NCI-H748 treated with DMSO at 0.1 percent for 48 hours (cell line): ENCODE measurements at regions not wholly inside any gene's neighbourhood (a gene's known extent, or its start where the extent isn't known, plus 50 kb on each side); places are given as distances from the start of the nearest gene placed in this dataset.
"Not testable (repeated sequence)": the region's sequence is repeated elsewhere in the genome, so short reads cannot be mapped to it uniquely, and the experiment has no call there.

Experiments
- DNase-seq: peaks from one replicate; lab custom pipeline; 2025; lab: John Stamatoyannopoulos, UW

DNA sequence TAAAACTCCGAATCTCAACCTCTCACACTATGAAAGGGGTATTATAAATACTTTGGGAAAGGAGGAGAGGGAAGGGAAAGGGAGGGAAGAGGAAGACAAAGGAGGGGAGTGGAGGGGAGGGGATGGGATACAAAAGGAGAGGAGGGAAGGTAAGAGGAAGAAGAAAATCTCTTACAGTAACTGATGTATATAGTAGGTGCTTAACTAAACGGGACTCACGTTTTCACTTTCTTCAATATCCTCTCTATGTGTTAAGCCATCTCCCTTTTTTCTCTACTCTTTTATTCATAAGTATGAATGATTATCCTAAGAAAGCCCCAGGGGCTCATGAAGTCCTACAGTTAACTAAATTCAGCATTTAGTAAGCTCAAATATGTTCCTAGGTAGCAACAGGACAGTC is 729.6 kb upstream of the NR2F2 start:
- no peak for DNase-seq

- no peak for DNase-seq
Observed at GRCh38 chr15:95601525-95601924, 729.0 kb upstream of the NR2F2 start.

DNA sequence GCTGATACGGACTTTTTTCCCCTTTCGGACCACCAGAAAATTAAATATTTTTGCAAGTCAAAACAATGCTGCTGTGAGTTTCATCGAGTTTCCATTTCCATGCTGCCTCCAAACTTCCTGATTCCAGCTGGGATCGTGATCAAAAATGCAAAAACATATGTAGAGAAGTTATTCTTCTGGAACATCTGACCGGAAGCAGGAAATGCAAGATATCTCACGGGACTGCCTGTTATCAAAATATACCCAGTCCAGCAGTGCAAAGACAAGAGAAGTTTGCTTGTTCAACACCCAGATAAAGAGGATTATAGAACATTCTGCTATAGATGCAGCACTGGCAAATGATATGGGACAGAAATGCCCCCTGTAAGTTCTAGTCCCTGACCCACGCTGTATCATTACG is 726.7 kb upstream of the NR2F2 start:
- no peak for DNase-seq

DNA sequence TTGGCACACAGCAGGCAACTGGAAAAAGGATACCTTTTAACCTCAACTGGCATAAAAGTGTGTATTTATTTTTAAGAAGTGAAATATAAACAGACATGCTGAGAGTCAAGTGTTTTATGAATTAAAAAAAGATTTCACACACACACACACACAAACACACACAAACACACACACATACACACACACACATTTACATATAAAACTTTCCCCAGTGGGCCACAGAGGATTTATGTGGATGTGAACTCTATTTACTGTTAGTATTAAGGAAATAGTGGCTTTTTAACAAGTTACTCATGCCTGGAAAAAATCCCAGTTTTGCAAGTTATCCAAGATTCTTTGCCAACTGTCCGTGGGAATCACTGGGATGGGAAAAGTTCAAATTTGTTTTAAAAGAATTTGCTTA is 725.9 kb upstream of the NR2F2 start:
- DNase-seq, result no peak

GRCh38 chr15:95605098-95605497 is 725.4 kb upstream of the NR2F2 start:
- DNase-seq, result no peak

- no peak for DNase-seq
Observed at GRCh38 chr15:95606551-95606950, 723.9 kb upstream of the NR2F2 start.

GRCh38 chr15:95608371-95608770 is 722.1 kb upstream of the NR2F2 start:
- no peak for DNase-seq

DNA sequence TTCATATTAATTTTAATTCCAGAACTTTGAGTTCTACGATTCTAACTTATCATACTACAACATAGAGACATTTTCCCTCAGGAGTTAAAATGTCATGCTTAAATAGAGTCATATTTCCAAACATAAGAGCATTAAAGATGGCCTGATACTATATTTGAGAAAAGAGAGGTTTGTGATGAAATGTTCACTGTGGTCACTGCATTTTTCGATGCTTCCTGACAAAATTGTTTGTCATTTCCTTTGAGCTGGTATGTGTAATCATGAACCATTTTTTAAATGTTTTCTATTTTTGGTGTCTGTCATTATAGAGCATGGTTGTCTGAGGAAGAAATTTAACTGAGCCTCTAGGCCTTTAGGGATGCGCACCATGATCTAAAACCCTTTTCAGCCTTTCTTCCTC is 721.4 kb upstream of the NR2F2 start:
- DNase-seq, result no peak

- DNase-seq, result no peak
Observed at GRCh38 chr15:95610945-95611344, 719.6 kb upstream of the NR2F2 start.

DNA sequence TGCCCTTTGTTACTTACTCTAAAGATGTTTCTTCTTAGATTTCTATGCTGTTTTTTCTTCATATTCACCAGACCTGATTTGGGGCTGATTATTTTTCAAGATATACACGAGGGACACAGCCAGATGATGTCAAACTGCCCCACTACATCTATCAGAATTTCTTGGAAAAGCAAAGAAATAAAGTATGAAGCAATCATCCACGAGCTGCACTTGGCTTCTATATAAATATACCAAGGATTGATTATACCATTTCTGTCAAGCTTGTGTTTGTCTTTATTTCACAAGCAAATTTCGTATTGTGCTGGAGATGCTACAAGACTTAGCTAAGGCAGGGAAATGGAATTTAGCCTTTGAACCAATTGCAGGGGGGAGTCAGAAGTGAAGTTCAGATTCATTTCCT is 715.1 kb upstream of the NR2F2 start:
- DNase-seq, result no peak

DNA sequence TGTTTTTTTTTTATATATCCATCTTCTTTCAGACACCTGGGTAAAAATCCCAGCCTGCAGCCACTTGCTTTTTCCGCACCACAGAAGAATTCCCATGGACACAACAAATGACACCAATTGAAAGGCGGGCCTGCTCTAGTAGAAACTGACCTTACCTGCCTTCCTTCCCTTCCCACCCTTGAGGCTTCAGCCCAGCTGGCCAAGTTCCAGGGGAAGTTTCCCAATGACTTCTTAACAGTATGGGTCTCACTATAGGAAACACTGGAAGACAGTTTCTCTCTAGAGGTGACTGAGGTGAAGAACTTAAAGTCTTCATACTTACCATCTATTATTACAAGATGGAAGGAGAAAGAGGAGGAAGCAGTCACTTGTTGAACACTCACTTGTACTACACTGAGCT is 714.2 kb upstream of the NR2F2 start:
- no peak for DNase-seq

GRCh38 chr15:95620934-95621579 is 709.4 kb upstream of the NR2F2 start:
- DNase-seq, result no peak

GRCh38 chr15:95622843-95623242 is 707.7 kb upstream of the NR2F2 start:
- DNase-seq, result no peak

- DNase-seq, result no peak
Observed at GRCh38 chr15:95624100-95624499, 706.4 kb upstream of the NR2F2 start.

DNA sequence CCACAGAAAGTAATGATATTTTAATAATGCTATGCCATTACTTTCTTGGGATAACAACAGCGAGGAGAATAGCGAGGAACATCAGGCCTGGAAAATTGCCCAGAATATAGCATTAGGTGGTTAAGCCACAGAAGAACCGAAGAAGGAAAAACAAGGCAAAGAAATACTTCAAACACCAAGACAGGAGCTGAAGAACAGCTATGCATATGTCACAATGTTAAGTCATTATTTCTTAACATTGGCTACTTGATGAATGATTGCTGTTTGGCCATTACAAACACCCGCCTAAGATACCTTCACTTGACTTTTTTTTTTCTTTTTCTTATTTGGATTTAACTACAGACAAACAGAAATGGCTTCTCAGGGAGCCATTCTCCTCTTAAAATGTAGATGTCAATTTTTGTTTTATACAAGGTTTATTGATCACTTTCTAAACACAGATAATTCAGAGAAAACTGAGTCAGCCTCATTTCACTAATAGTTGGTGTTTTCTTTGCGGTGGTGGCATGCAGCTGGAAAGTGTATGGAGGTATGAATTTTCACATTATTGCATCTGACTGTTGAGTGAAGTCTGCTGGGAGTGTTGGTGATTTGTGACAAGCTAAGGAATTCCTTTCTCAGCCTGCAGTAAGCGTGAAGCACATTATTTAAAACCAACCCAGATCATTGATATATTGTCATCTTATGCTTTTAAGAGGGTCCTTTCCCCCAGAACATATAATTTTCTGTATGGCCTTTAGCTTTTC is 705.7 kb upstream of the NR2F2 start:
- no peak for DNase-seq

GRCh38 chr15:95626501-95627361 is 703.8 kb upstream of the NR2F2 start:
- DNase-seq, result no peak

- no peak for DNase-seq
Observed at GRCh38 chr15:95629503-95630168, 700.9 kb upstream of the NR2F2 start.

DNA sequence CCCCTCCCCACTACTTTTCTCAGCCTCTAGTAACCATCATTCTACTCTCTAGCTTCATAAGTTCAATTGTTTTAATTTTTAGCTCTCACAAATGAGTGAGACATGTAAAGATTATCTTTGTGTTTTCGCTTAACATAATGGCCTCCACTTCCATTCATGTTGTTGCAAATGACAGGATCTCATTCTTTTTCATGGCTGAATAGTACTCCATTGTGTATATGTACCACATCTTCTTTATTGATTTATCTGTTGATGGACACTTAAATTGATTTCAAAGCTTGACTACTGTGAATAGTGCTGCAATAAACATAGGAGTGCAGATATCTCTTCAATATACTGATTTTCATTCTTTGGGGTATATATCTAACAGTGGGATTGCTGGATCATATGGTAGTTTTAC is 699.8 kb upstream of the NR2F2 start:
- no peak for DNase-seq

DNA sequence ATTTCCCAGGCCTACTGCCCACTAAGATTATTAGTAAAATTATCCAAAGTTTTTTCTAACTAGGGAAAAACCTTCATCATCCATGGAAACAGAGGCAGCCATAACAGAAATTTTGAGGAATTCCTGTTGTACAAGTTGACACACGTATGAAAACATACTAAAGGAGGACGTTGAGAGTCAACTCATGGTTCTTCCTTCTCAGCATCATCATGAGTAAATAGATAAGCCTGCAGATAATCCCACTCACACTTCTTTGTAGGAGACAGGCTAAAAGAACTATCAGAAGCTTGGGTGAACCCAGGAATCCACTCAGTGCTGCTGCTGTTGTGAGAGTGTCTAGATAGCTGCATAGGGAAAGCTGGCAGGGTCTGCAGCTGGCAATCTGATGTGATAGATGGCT is 694.8 kb upstream of the NR2F2 start:
- DNase-seq, result no peak

DNA sequence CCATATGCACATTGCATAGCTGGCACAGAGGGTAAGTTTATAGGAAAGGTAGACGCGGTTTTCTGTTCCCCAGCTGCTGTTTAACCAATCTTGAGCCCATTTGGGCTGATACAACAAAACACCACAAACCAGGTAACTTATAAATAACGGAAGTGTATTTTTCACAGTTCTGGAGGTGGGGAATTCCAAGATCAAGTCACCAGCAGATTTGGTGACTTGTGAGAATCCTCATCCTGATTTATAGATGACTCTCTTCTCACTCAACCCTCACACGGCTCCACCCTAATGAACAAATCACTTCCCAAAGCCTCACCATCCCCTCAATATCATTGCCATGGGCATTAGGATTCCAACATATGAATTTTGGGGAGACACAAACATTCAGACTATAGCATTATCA is 694.4 kb upstream of the NR2F2 start:
- no peak for DNase-seq

- not testable (repeated sequence) for DNase-seq
Observed at GRCh38 chr15:95637234-95637633, 693.3 kb upstream of the NR2F2 start.

DNA sequence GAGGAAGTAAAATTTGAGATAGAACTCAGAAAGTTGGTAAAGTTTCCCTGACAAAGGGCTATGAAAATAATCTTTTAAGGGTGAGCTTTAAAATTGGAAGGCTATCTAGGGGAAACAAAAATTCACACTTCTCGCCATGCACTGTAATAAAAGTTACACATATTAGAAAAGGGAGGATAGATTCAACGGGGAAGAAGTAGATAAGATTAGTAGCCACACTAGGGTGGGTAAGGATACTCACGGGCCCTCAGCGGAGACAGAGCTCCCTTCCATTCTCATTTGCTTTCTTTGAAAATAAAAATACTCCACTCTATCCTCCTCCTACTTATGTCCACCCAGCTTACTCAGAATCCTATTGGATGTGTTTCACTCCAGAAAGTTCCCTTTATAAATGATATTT is 691.3 kb upstream of the NR2F2 start:
- DNase-seq, result no peak
